ENCODE measurements at regions not wholly inside any gene's neighbourhood (a gene's known extent, or its start where the extent isn't known, plus 50 kb on each side); places are given as distances from the start of the nearest gene placed in this dataset.

GRCh38 chrX:134736356-134736755, 60.6 kb downstream of the PABIR2 start:
- Histone ChIP-seq H3K36me3 (no peaks in the 10 kb centered on the region), H3K9me3 (no peaks in the 10 kb centered on the region), H3K27me3 (peaks cover 0 to 56% of the 10 kb centered on the region in 2 donors), H3K27ac (no peak overlapping the region), H3K4me1 (no peaks in the 10 kb centered on the region), H3K4me3 (no peak overlapping the region)
- intact Hi-C loops (cut with DNase I; ENCODE audit: low total_unique reads): no loop called here
- TF ChIP-seq CTCF (IDR thresholded peaks at IDR 0.05): no peak
- TF ChIP-seq POLR2AphosphoS5 (IDR thresholded peaks at IDR 0.05): no peak
- no peak for TF ChIP-seq POLR2A (IDR thresholded peaks at IDR 0.05)
- no peak for DNase-seq (ENCODE audit: low spot score in 2 of 2)

GRCh38 chrX:134735015-134735414, 62.0 kb downstream of the PABIR2 start:
- no peak for TF ChIP-seq POLR2AphosphoS5 (IDR thresholded peaks at IDR 0.05)
- Histone ChIP-seq H3K27ac (no peak overlapping the region), H3K36me3 (no peaks in the 10 kb centered on the region), H3K4me1 (no peaks in the 10 kb centered on the region), H3K27me3 (peaks cover 0 to 59% of the 10 kb centered on the region in 2 donors), H3K4me3 (no peak overlapping the region), H3K9me3 (no peaks in the 10 kb centered on the region)
- DNase-seq (ENCODE audit: low spot score in 2 of 2): no peak
- intact Hi-C loops (cut with DNase I; ENCODE audit: low total_unique reads): no loop called here

- no peaks in the 10 kb centered on the region for H3K4me1 ChIP-seq
- no peaks in the 10 kb centered on the region for H3K9me3 ChIP-seq
- no peak overlapping the region for H3K4me3 ChIP-seq
- H3K27me3 ChIP-seq: peaks cover 0 to 62% of the 10 kb centered on the region in 2 donors
- intact Hi-C loops (cut with DNase I; ENCODE audit: low total_unique reads): no loop called here
- H3K36me3 ChIP-seq: no peaks in the 10 kb centered on the region
- no peak for DNase-seq (ENCODE audit: low spot score in 2 of 2)
- no peak overlapping the region for H3K27ac ChIP-seq
- no peak for TF ChIP-seq POLR2AphosphoS5 (IDR thresholded peaks at IDR 0.05)
- no peak for TF ChIP-seq POLR2A (IDR thresholded peaks at IDR 0.05)
- TF ChIP-seq CTCF (IDR thresholded peaks at IDR 0.05): no peak
Measured at GRCh38 chrX:134734466-134734952, 62.5 kb downstream of the PABIR2 start.

GRCh38 chrX:134733591-134733990, 63.4 kb downstream of the PABIR2 start:
- intact Hi-C loops (cut with DNase I; ENCODE audit: low total_unique reads): no loop called here
- DNase-seq (ENCODE audit: low spot score in 2 of 2): no peak
- no peak overlapping the region for H3K27ac ChIP-seq
- no peak for TF ChIP-seq POLR2A (IDR thresholded peaks at IDR 0.05)
- TF ChIP-seq POLR2AphosphoS5 (IDR thresholded peaks at IDR 0.05): no peak
- H3K9me3 ChIP-seq: no peaks in the 10 kb centered on the region
- H3K4me3 ChIP-seq: no peak overlapping the region
- no peaks in the 10 kb centered on the region for H3K4me1 ChIP-seq
- peaks cover 0 to 65% of the 10 kb centered on the region in 2 donors for H3K27me3 ChIP-seq
- H3K36me3 ChIP-seq: no peaks in the 10 kb centered on the region

GRCh38 chrX:134732676-134733075, 64.3 kb downstream of the PABIR2 start:
- Histone ChIP-seq H3K4me3 (no peak overlapping the region), H3K27me3 (peaks cover 0 to 57% of the 10 kb centered on the region in 2 donors), H3K27ac (no peak overlapping the region), H3K9me3 (no peaks in the 10 kb centered on the region), H3K4me1 (no peaks in the 10 kb centered on the region), H3K36me3 (no peaks in the 10 kb centered on the region)
- no peak for DNase-seq (ENCODE audit: low spot score in 2 of 2)
- TF ChIP-seq POLR2A (IDR thresholded peaks at IDR 0.05) (no peak), POLR2AphosphoS5 (IDR thresholded peaks at IDR 0.05) (no peak), CTCF (IDR thresholded peaks at IDR 0.05) (no peak)
- intact Hi-C loops (cut with DNase I; ENCODE audit: low total_unique reads): no loop called here

GRCh38 chrX:134732152-134732551, 64.9 kb downstream of the PABIR2 start:
- Histone ChIP-seq H3K4me1 (no peaks in the 10 kb centered on the region), H3K27ac (no peak overlapping the region), H3K36me3 (no peaks in the 10 kb centered on the region), H3K9me3 (no peaks in the 10 kb centered on the region), H3K4me3 (no peak overlapping the region), H3K27me3 (peaks cover 0 to 52% of the 10 kb centered on the region in 2 donors)
- intact Hi-C loops (cut with DNase I; ENCODE audit: low total_unique reads): no loop called here
- no peak for DNase-seq (ENCODE audit: low spot score in 2 of 2)
- TF ChIP-seq POLR2AphosphoS5 (IDR thresholded peaks at IDR 0.05): no peak
- TF ChIP-seq POLR2A (IDR thresholded peaks at IDR 0.05): no peak
- TF ChIP-seq CTCF (IDR thresholded peaks at IDR 0.05): no peak

All from breast epithelium (tissue), 4 donors.